Superior temporal gyrus (tissue), 1 donor: ENCODE measurements at regions not wholly inside any gene's neighbourhood (a gene's known extent, or its start where the extent isn't known, plus 50 kb on each side); places are given as distances from the start of the nearest gene placed in this dataset.

Source experiments
- DNase-seq: peaks from one replicate; pipeline ENCODE4 v3.0.0-alpha.2; 2016; ENCODE audit errors: extremely low spot score

- no peak for DNase-seq
Observed at GRCh38 chr2:41400088-41400665, 647.6 kb upstream of the PKDCC start.

GRCh38 chr2:41405441-41405840 lies 642.4 kb upstream of the PKDCC start:
- DNase-seq = no peak

- DNase-seq = no peak
Observed at GRCh38 chr2:41409328-41409727, 638.5 kb upstream of the PKDCC start.

- no peak for DNase-seq
Observed at GRCh38 chr2:41410011-41410410, 637.8 kb upstream of the PKDCC start.

- DNase-seq = no peak
Observed at GRCh38 chr2:41413813-41414485, 633.9 kb upstream of the PKDCC start.

GRCh38 chr2:41414486-41415230 lies 633.2 kb upstream of the PKDCC start:
- DNase-seq = no peak

- no peak for DNase-seq
Observed at GRCh38 chr2:41417511-41417910, 630.3 kb upstream of the PKDCC start.

- DNase-seq = no peak
Observed at GRCh38 chr2:41420219-41420618, 627.6 kb upstream of the PKDCC start.

- DNase-seq = no peak
Observed at GRCh38 chr2:41420872-41421271, 626.9 kb upstream of the PKDCC start.

GRCh38 chr2:41431756-41432155 lies 616.1 kb upstream of the PKDCC start:
- no peak for DNase-seq

- DNase-seq = no peak
Observed at GRCh38 chr2:41432459-41432858, 615.4 kb upstream of the PKDCC start.

GRCh38 chr2:41434991-41435390 lies 612.8 kb upstream of the PKDCC start:
- no peak for DNase-seq

GRCh38 chr2:41441958-41442357 lies 605.9 kb upstream of the PKDCC start:
- no peak for DNase-seq

GRCh38 chr2:41445865-41446264 lies 602.0 kb upstream of the PKDCC start:
- DNase-seq = no peak

- no peak for DNase-seq
Observed at GRCh38 chr2:41446266-41446665, 601.6 kb upstream of the PKDCC start.

- DNase-seq = no peak
Observed at GRCh38 chr2:41448221-41448620, 599.6 kb upstream of the PKDCC start.

- DNase-seq = no peak
Observed at GRCh38 chr2:41457026-41457425, 590.8 kb upstream of the PKDCC start.

GRCh38 chr2:41460661-41461060 lies 587.2 kb upstream of the PKDCC start:
- no peak for DNase-seq

GRCh38 chr2:41464395-41464794 lies 583.4 kb upstream of the PKDCC start:
- no peak for DNase-seq

GRCh38 chr2:41475959-41476358 lies 571.9 kb upstream of the PKDCC start:
- peak; percentile 18 for DNase-seq

GRCh38 chr2:41482659-41483058 lies 565.2 kb upstream of the PKDCC start:
- no peak for DNase-seq

- DNase-seq = no peak
Observed at GRCh38 chr2:41483226-41483625, 564.6 kb upstream of the PKDCC start.
